Peyer's patch (tissue), 4 donors: ENCODE measurements at regions not wholly inside any gene's neighbourhood (a gene's known extent, or its start where the extent isn't known, plus 50 kb on each side); places are given as distances from the start of the nearest gene placed in this dataset.

Source experiments
- POLR2A ChIP-seq, 2 donors: fragments of 450-650 bp; IDR thresholded peaks; one replicate each; pipeline ENCODE4 v1.5.1; 2017; ENCODE audit warnings: antibody characterized with exemption in 2 of 2, mild to moderate bottlenecking in 2 of 2, moderate library complexity in 2 of 2
- TF ChIP-seq, protein P1 (sequence below), 6 experiments: fragments of 450-650 bp in 4 of 6; fragments of 200-600 bp in 2 of 6; sonication (generic) in 1 of 6; IDR thresholded peaks; one replicate each; pipeline ENCODE4 v1.5.1; 2017 to 2019; ENCODE audit warnings: antibody characterized with exemption in 6 of 6, mild to moderate bottlenecking in 3 of 6, moderate library complexity in 1 of 6

DNA sequence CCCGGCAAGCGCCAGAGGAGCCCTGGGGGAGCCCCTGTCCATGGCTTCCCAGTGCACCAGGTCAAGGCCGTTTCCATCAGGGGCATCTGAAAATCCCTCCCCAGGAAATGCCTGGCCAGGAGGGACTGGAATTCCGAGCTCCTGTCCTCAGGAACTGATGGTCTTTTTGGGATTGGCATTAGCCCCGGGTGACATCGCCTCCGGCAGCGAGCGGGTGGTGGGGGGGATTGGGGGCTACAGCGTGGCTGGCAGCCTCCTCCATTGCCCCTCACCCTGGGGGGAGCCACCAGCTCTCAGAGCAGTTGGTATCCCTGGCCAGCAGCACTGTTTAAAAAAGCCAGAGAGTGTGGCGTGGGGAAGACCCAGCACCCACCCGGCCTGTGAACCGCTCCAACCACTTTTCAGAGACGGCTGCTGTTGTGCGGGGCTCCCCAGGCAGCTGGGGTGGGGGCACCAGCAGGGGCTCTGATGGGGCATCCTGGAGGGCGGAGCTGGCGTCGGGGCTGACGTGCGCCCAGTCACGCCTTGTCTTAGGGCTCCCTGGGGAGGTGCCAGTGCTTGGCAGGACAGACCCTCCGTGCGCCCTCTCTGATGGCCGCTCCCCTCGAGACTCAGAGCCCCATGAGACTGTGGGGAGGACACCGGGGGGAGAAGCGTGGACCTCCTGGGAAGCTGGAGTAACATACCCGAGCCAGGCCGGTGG lies 62.9 kb upstream of the TTC34 start:
- no peak for TF ChIP-seq POLR2A (IDR thresholded peaks at IDR 0.05)
- TF ChIP-seq, protein P1, sequence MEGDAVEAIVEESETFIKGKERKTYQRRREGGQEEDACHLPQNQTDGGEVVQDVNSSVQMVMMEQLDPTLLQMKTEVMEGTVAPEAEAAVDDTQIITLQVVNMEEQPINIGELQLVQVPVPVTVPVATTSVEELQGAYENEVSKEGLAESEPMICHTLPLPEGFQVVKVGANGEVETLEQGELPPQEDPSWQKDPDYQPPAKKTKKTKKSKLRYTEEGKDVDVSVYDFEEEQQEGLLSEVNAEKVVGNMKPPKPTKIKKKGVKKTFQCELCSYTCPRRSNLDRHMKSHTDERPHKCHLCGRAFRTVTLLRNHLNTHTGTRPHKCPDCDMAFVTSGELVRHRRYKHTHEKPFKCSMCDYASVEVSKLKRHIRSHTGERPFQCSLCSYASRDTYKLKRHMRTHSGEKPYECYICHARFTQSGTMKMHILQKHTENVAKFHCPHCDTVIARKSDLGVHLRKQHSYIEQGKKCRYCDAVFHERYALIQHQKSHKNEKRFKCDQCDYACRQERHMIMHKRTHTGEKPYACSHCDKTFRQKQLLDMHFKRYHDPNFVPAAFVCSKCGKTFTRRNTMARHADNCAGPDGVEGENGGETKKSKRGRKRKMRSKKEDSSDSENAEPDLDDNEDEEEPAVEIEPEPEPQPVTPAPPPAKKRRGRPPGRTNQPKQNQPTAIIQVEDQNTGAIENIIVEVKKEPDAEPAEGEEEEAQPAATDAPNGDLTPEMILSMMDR (IDR thresholded peaks at IDR 0.05): no peak
